GM21717 (cell line): ENCODE measurements at regions not wholly inside any gene's neighbourhood (a gene's known extent, or its start where the extent isn't known, plus 50 kb on each side); places are given as distances from the start of the nearest gene placed in this dataset.

Experiments used
- ATAC-seq: cut with Tn5 transposase; IDR thresholded peaks from one replicate; pipeline ENCODE4 v1.9.1; 2021; ENCODE audit warnings: mild to moderate bottlenecking, moderate library complexity; ENCODE audit not compliant: unreplicated experiment

DNA sequence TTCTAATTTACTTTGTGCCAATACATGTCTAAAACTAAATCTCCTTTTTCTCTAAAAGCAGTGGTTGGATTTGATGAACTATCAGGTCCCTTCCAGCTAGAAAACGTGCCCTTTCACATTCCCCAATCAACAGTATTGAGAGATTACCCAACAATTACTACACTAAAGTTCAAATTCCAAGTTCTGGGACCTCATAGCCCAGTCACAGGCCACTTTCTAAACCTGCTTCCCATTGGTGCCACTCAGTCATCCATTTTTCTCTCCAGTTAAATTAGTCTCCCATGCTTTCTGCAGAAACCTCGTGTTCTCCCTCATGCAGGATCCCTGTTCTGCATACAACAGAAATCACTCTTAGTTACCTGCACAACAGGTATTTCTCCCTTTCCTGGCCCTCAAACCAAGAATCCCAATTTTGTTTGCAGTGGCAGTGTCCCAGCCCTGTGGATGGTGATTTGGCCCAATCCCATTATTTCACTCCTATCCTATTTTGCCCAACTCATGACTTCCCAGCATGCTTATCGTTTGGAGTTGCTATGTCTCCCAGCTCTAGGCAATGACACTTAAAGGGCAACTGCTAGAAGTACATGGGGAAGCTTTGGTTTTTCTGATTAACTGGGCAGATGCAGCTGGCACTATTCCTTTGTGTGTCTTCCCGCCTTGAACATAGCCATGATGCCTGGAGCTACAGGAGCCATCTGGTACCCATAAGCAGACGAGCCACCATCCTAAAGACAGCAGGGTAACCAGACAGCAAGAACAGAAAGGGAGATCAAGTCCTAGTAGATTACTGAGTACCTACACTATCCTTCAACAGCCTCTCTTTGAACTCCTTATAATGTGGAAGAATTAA, 224.2 kb downstream of the MINAR1 start:
- no peak for ATAC-seq

DNA sequence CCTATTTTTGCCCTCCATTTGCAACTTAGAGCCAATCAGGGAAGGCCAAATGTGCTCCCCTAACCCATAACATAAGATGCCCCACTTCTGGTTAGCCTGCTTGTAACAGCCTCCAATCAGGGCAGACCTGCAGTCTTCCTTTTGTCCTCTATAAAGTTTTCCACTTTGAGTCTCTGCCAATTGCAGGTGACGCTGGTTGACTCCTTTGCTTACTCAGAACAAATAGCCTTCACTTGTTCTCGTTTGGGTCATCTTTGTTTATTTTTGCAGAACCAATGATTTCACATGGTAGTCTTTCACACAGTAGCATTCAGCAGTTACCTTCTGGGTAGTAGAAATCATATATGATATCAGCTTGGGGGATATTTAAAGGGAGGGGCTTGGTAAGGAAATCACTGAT, 225.6 kb downstream of the MINAR1 start:
- no peak for ATAC-seq

DNA sequence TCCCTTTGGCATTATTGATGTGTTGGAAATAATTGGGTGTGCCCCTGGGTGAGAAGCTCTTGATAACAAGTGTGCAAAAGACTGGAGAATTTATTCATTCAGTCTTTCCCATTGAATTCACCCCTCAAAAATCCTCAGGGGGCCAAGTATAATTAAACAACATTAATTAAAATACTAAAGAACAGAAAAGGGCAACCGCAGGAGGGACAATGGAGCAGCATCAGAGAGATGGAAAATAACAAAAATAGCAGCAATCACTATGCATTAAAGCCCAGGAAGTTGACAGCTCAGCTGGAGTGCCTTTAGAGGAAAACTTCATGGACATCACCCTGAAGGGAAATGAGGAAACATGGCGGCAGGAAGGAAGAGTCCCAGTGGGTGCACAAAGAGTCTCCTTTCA, 227.6 kb downstream of the MINAR1 start:
- ATAC-seq: no peak

DNA sequence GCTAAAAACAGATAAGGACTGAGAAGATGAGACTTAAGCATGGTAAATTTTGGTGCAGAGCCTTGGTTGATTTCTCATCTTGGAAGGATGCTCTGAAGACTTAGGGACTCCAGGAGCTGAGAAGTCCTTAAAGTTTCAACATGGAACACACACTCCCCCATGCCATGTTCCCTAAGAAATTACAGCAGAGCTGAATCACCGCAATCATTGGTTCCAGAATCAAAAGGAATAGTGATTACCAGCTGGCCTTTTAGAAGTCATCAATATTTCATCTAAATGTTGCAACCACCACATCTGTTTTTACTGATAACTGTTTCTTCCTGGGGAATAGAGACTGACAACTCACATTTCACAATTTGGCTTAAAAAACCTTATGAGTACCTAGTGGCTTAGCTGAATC, 229.3 kb downstream of the MINAR1 start:
- no peak for ATAC-seq

GRCh38 chr15:79673416-79674123, 223.2 kb downstream of the MTHFS start:
- ATAC-seq: peak; percentile 92

- no peak for ATAC-seq
Observed at GRCh38 chr15:79674124-79674465, 222.7 kb downstream of the MTHFS start.

- ATAC-seq: no peak
Observed at GRCh38 chr15:79675982-79676381, 220.8 kb downstream of the MTHFS start.

DNA sequence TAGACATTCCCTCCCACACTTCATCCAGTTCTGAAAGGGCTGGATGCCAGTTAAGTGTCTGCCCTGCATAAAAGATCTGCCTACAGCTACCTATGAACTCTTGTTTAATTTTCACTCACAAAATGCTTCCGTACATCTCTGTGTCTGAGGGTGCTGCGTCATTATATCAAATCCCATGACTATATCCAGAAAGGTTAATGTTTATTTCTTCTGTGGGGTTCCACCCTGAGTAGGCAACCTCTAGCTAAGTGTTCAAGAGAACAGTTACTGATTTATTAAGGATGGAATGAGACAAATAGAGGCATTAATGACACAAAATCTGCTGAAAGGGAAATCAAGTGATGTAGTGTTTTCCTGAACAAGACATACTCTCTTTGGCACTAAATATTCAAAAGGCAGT, 220.2 kb downstream of the MTHFS start:
- no peak for ATAC-seq

GRCh38 chr15:79677241-79677640, 219.6 kb downstream of the MTHFS start:
- no peak for ATAC-seq

DNA sequence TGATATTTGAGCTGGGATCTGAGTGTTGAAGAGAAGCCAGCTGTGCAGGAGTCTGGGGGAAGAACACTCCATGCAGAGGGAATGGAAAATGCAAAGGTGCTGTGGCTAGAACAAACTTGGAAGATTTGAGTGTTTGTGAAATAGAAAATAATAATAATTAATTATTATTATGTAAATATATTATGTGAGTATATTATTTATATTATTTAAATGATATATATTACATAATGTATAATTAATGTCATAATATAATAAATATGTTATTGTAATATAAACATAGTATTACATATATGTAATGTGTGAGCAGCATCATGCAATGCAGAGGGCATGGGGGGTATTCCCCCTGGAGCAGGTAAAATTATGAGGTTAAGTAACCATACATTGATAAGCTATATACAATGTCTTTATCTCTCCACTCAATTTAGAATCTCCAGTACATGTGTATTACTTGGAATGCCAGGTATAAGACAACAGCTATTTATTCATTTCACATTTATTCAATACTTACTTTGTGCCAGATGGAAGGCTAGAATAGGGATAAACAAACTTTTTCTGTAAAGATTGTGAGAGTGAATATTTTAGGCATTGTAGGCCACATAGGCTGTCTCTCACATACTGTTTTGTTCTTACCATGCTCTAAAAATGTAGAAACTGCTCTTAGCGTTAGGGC, 218.6 kb downstream of the MTHFS start:
- no peak for ATAC-seq

DNA sequence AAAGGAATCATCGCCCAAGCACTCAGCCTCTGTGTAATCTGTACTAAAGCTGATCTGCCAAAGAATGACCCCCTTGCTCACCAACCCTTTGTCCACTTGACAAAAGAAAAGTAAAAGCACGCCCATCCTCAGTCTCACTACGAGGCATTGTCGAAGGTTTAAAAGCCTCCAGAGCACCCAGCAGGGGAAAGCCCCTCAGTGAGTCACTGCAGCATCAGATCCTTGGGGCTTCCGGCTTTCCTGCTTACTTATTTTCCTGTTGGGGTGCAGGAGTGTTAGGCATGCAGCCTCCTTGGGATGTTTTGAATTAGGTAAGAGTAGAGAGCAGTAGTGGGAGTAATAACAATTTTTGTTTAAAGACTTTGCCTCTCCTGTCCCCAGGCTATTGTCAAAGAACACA, 216.1 kb downstream of the MTHFS start:
- no peak for ATAC-seq

DNA sequence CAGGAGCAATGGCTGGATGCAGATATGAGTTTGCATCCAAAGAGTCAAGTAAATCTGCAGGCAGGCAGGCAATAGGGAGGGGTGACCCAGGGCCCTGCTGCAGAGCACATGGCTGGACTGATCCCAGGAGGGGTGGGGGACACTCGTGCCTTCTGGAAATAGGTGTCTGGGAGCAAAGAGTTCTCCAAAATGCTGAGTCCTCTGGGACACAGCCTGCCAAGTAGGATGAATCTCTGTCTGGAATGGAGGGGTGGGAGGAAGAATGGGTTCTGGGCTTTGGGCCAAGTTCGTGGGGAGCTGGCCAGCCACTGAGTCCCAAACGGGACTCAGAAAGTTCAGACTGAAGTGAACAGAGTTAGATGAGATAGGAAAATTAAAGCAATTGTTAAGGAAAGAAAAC, 214.5 kb downstream of the MTHFS start:
- ATAC-seq: no peak

DNA sequence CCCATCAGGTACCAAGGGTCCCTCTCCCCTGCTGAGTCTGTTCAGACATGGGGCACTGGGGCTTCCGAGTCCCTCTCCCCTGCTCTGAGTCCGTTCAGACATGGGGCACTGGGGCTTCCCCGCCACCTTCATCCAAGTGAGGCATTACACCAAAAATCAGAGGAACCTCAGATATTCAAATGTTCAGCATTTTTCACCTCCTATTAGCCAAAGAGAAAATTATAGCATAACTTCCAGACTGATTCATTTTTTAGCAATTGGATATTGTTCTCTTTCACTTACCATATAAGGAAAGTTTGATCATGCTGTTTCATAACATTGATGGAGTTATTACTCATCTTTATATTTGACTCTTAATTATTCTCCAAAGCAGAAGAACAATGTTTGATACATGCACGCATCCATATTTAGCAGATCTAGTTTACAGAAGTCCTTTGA, 213.9 kb downstream of the MTHFS start:
- ATAC-seq: no peak

GRCh38 chr15:79689030-79689429, 207.8 kb downstream of the MTHFS start:
- no peak for ATAC-seq

- no peak for ATAC-seq
Observed at GRCh38 chr15:79700951-79701480, 195.8 kb downstream of the MTHFS start.

GRCh38 chr15:79702621-79703020, 194.2 kb downstream of the MTHFS start:
- ATAC-seq: no peak

DNA sequence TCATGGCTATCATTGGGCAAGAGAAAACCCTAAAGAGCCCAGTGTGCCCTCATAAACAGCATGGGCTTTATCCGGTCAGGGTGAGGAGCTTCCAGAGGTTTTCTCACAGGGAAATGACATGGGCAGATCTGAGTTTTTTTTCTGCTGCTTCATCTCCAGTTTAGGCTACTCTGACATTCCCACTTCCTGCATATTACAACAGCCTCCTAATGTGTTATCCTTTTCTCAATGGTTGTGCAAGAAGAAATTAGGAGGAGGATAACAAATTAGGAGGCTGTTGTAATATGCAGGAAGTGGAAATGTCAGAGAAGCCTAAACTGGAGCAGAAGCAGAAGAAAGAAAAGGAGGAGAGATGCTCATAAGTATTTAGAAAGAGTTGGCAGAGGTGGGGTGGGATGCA, 175.6 kb downstream of the MTHFS start:
- no peak for ATAC-seq

DNA sequence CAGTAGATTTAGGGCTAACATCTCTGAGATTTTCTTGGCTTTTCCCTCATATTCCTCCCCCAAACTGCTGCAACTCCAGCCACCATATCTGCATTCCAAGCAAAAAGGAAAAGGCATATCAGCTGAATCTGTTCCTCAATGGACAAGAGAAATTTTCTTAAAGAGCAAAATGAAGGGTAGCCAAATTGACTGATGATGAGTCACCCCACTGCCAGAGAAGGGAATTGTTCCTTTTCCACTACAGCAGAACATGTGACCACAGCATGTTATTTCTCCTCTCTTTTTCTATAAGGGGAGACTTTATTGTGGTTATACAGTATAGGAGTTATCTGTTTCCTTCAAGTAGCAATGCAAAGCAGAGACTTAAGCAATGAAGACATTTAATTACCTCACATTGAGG, 172.5 kb downstream of the MTHFS start:
- no peak for ATAC-seq

GRCh38 chr15:79724804-79725203, 172.0 kb downstream of the MTHFS start:
- ATAC-seq: no peak

DNA sequence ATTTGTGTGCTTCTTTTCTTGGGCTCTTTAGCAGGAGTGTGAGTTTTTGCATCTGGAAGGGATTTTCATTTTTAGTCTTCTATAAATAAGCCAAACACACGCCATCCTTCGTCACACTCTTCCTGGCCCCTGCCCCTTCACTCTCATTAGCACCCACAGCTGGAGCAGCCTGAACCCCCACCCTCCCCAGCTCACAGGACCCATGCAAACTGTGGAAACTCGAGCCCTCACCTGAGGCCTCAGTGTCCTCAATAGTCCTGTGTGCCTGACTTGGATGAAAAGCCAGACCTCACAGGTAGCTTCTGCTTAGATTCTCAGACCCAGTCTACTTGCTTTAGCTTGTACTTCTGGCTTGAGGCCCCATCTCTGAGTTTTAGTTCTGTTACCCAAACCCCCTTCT, 167.9 kb downstream of the MTHFS start:
- ATAC-seq: no peak

- ATAC-seq: no peak
Observed at GRCh38 chr15:79736435-79737000, 160.3 kb downstream of the MTHFS start.
